NB4 (cell line): ENCODE measurements at regions not wholly inside any gene's neighbourhood (a gene's known extent, or its start where the extent isn't known, plus 50 kb on each side); places are given as distances from the start of the nearest gene placed in this dataset.

ENCODE experiments used
- MYC ChIP-seq: IDR thresholded peaks from 2 replicates; pipeline ENCODE4 v1.6.1; 2011; ENCODE audit warnings: low read depth, low read length
- POLR2A ChIP-seq: IDR thresholded peaks from 2 replicates; pipeline ENCODE4 v1.6.1; 2011; ENCODE audit warnings: mild to moderate bottlenecking; ENCODE audit not compliant: insufficient read length; ENCODE audit errors: extremely low read depth
- TF ChIP-seq, protein P1 (sequence below): IDR thresholded peaks from one replicate; pipeline ENCODE4 v1.5.1; 2012; ENCODE audit warnings: low read depth, low read length
- TF ChIP-seq, protein P2 (sequence below): IDR thresholded peaks from 2 replicates; pipeline ENCODE4 v1.6.1; 2011; ENCODE audit warnings: low read depth, low read length

DNA sequence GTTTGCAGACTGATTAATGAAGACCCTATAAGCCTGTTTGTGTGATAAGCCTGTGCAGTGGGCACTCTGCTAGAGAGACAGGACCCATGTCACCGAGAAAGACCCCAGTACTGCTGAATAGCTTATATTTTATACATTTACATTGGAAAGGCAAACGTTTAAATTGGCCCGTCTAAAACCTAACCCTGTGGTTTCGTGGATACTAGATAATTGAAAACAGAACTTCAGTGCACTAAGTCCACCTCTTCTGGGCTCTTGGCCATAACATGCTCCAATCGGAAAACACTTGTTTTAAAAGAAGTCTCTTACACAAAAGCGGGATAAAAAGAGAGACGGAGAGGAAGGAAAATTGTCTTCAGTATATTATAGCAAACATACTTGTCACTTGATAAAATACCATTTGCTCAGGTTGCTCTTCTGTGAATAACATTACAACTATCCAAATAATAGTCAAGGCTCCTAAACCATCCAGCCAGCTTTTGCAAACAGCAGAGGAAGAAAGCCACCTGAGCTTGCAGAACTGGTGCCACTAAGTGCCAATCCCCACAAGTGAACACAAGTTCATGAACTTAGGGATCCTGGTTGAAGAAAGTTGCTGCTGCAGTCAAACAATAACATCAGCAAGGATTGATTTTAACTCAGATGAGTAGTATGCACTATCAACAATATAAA lies 218.4 kb upstream of the FN1 start:
- TF ChIP-seq, protein P1, sequence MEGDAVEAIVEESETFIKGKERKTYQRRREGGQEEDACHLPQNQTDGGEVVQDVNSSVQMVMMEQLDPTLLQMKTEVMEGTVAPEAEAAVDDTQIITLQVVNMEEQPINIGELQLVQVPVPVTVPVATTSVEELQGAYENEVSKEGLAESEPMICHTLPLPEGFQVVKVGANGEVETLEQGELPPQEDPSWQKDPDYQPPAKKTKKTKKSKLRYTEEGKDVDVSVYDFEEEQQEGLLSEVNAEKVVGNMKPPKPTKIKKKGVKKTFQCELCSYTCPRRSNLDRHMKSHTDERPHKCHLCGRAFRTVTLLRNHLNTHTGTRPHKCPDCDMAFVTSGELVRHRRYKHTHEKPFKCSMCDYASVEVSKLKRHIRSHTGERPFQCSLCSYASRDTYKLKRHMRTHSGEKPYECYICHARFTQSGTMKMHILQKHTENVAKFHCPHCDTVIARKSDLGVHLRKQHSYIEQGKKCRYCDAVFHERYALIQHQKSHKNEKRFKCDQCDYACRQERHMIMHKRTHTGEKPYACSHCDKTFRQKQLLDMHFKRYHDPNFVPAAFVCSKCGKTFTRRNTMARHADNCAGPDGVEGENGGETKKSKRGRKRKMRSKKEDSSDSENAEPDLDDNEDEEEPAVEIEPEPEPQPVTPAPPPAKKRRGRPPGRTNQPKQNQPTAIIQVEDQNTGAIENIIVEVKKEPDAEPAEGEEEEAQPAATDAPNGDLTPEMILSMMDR = no peak
- TF ChIP-seq, protein P2, sequence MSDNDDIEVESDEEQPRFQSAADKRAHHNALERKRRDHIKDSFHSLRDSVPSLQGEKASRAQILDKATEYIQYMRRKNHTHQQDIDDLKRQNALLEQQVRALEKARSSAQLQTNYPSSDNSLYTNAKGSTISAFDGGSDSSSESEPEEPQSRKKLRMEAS = no peak
- TF ChIP-seq MYC (no peak), POLR2A (no peak)
